NCI-H2227 treated with DMSO at 0.1 percent for 48 hours (cell line): ENCODE measurements at regions not wholly inside any gene's neighbourhood (a gene's known extent, or its start where the extent isn't known, plus 50 kb on each side); places are given as distances from the start of the nearest gene placed in this dataset.
"Not testable (repeated sequence)": the region's sequence is repeated elsewhere in the genome, so short reads cannot be mapped to it uniquely, and the experiment has no call there.

Experiments used
- DNase-seq: peaks from one replicate; lab custom pipeline; 2025; lab: John Stamatoyannopoulos, UW

DNA sequence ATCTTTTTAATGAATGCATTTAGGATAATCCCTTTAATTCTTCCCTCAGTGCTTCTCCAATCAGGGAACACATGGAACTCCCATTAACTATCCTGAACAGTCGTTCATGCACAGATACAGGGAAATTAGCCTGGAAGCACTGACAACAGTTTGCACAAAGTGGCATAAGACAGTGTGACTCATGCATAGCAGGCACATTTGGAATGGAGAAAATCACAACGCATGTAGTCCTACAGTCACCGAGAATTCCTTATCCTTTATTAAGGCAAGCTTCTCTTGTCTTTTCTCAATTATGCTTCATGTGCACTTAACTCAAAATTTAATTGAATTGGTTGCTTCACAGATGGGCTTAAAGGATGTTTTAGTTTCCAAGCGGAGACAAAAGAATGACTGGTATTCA is 155.0 kb upstream of the CRBN start:
- DNase-seq: no peak

DNA sequence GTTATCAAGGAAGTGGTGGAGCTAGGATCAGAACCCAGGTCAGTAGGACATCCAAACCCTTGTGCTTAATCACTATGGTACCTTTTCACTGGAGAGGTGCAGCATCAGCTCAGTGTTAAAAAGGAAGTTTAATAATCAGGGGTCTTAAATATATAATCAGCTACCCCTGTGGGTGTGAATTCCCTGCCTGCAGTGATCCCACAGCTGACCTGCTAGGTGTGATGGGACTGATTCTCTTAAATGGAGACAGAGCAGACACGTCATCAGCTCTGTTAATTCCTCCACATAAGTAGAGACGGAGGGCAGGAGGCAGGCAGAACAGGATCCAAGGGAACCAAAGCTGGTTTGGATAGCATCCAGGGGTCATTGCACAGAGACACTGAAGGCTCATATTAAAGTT is 154.1 kb upstream of the CRBN start:
- DNase-seq: no peak

DNA sequence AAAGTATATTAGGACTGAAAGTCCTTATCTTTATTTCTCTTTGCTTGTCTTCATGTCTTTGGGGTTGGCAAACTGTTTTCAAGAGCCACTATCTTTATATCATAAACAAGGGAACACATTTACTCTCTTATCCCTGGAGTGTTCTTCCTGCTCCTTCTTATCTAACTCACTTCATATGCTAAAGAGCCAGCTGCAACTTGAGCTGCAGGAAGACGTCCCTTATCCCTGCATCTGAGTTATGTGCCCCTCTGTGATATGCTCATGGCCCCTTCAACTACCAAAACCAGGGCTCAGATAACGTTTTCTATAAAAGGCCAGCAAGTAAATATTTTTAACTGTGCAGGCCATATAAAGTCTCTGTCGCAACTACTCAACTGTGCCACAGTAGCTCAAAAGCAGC is 137.0 kb upstream of the CRBN start:
- DNase-seq: no peak

GRCh38 chr3:3315846-3316245 is 136.4 kb upstream of the CRBN start:
- no peak for DNase-seq

DNA sequence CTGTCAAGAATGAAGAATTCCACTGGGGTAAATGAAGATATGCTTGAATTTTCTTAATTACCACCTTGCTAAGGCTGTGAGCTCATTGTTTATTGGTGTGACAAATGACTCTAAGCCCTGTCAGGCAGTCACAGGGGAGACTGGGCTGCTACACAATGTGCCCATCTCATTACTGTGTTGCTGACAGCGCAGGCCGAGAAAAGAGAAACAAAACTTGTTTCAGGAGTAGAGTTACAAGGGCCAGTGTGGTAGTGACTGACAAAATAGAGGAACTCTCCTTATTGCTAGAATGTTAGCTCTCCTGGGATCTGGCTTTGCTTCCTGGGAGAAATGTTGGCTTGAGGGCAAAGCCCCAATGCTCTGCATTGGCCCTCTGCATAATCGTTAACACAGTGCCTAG is 130.4 kb upstream of the CRBN start:
- DNase-seq: no peak

- no peak for DNase-seq
Measured at GRCh38 chr3:3308809-3309208, 129.3 kb upstream of the CRBN start.

DNA sequence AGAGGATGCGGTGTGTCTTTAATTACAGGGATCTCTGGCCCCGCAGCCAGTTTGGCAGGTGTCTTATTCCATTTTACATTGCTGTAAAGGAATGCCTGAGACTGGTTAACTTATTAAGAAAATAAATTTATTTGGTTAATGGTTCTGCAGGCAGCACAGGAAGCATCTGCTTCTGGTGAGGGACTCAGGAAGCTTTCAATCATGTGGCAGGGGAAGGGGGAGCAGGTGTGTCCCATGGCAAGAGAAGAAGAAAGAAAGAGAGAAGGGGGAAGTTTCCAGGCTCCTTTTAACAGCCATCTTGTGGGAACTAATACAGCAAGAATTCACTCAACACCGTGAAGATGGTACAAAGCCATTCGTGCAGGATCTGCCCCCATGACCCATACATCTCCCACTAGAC is 128.0 kb upstream of the CRBN start:
- DNase-seq: no peak

GRCh38 chr3:3305841-3306240 is 126.3 kb upstream of the CRBN start:
- no peak for DNase-seq

GRCh38 chr3:3305084-3305483 is 125.6 kb upstream of the CRBN start:
- DNase-seq: no peak

DNA sequence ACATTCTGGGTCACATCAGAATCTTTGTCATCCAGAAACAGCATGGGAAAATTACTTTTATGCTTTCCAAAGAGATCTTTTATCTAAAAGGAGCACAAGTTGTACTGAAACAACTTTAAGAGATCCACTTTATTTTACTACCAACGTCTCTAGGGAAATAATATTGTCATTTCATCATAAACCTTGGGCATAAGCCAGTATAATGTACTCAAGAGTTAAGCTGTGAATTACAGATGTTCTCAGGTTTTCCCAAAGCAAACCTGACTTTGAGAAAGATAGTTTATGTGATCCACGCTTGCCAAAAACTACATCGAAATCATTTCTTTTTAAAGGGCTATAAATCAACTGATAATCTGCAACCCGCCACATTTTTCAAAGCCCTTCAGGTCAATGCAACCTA is 124.1 kb upstream of the CRBN start:
- no peak for DNase-seq

DNA sequence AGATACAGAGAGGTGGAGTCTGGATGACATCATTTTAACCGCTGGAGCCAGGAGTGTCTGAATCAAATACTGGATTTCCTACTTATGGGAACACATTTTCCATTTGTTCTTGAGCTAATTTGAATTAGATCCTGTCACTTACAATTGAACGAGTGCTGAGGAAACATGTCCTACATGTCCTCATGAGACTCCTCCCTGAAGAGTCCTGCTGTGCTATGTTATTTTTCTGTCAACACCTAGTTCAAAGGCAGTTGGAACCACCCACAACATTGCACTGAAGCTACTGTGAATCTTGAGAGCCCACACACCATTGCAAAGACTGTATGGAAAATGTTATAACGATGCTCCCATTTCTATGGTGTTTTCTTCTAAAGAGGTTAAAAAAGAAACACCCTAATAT is 123.5 kb upstream of the CRBN start:
- no peak for DNase-seq

- no peak for DNase-seq
Measured at GRCh38 chr3:3301476-3301875, 122.0 kb upstream of the CRBN start.

- no peak for DNase-seq
Measured at GRCh38 chr3:3296979-3297381, 117.5 kb upstream of the CRBN start.

DNA sequence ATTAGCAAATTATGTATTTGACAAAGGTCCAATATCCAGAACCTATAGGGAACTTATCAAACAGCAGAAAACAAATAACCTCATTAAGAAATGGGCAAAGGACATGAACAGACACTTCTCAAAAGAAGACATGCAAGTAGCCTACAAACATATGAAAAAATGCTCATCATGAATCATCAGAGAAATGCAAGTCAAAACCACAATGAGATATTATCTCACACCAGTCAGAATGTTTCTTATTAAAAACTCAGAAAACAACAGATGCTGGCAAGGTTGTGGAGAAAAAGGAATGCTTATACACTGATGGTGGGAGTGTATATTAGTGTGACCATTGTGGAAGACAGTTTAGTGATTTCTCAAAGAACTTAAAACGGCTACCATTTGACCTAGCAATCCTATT is 116.1 kb upstream of the CRBN start:
- no peak for DNase-seq

GRCh38 chr3:3291756-3292283 is 112.3 kb upstream of the CRBN start:
- not testable (repeated sequence) for DNase-seq

GRCh38 chr3:3288255-3288654 is 108.8 kb upstream of the CRBN start:
- DNase-seq: no peak

DNA sequence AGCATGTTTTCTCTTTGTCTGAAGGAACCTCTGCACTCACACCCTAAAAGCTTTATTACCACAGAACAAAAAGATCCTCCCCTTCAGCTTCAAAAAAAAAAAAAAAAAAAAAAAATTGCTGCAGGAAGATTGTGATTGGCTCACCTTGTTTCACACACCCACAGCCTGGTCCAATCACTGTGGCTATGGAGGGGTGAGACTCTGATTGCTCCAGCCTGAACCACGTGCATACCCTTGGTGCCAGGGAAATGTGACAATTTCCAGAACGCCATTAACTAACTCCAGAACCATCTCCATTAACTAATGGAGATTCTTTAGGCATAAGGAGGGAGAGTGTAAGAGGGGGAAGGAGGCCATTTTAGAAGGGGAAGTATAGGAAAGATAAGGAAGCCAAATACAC is 106.5 kb upstream of the CRBN start:
- no peak for DNase-seq

- no peak for DNase-seq
Measured at GRCh38 chr3:3281024-3281423, 101.5 kb upstream of the CRBN start.

GRCh38 chr3:3280396-3280795 is 100.9 kb upstream of the CRBN start:
- DNase-seq: no peak

GRCh38 chr3:3278073-3278472 is 98.6 kb upstream of the CRBN start:
- no peak for DNase-seq

GRCh38 chr3:3276630-3277029 is 97.1 kb upstream of the CRBN start:
- DNase-seq: no peak

DNA sequence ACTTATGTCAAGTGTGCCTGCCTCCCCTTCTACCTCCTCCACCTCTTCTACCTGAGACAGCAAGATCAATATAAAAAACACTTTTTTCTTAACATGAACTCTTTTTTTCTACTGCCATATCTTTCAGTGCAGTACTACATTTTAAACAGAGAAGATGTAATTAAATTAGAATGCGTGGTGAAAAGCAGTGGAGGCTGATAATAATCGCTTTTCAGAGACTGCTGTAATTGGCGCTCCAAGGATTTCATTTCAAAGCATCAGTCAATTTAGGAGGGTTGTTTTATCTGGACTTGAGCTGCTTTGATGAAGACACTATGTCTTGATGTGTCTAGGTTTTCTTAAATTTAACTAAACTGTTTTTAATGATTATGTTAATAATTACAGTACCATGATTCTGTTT is 85.3 kb upstream of the CRBN start:
- DNase-seq: no peak

- DNase-seq: no peak
Measured at GRCh38 chr3:3260870-3261269, 81.4 kb upstream of the CRBN start.

- no peak for DNase-seq
Measured at GRCh38 chr3:3259181-3259580, 79.7 kb upstream of the CRBN start.

- no peak for DNase-seq
Measured at GRCh38 chr3:3258281-3258680, 78.8 kb upstream of the CRBN start.
